Endodermal cell (in vitro differentiated cells): ENCODE measurements at regions not wholly inside any gene's neighbourhood (a gene's known extent, or its start where the extent isn't known, plus 50 kb on each side); places are given as distances from the start of the nearest gene placed in this dataset.
A peak's percentile ranks its signal among the peaks of the same experiment; 100 is the strongest.

Experiments used
- DNase-seq: peaks from one replicate; pipeline ENCODE4 v3.0.0-alpha.2; 2017
- H3K27ac ChIP-seq: 2 replicates; pipeline ENCODE4 v1.5.1; 2013; ENCODE audit warnings: mild to moderate bottlenecking, low read depth, low read length, moderate library complexity
- H3K27me3 ChIP-seq: 2 replicates; pipeline ENCODE4 v1.6.1; 2013; ENCODE audit warnings: mild to moderate bottlenecking, low read length, moderate library complexity; ENCODE audit not compliant: insufficient read depth, control insufficient read depth, poor library complexity, severe bottlenecking
- H3K36me3 ChIP-seq: 2 replicates; pipeline ENCODE4 v1.7.0; 2013; ENCODE audit warnings: mild to moderate bottlenecking, low read length, moderate library complexity; ENCODE audit not compliant: control insufficient read depth, insufficient read depth
- H3K4me1 ChIP-seq: one replicate; pipeline ENCODE4 v1.7.0; 2013; ENCODE audit warnings: low read length; ENCODE audit not compliant: control insufficient read depth, insufficient read depth
- H3K4me3 ChIP-seq: 2 replicates; pipeline ENCODE4 v1.5.1; 2013; ENCODE audit warnings: mild to moderate bottlenecking, low read length, moderate library complexity
- H3K9ac ChIP-seq: 2 replicates; pipeline ENCODE4 v1.6.1; 2013; ENCODE audit warnings: mild to moderate bottlenecking, low read length, moderate library complexity; ENCODE audit not compliant: poor library complexity, severe bottlenecking; ENCODE audit errors: extremely low read depth
- H3K9me3 ChIP-seq: 2 replicates; pipeline ENCODE4 v1.6.1; 2013; ENCODE audit warnings: mild to moderate bottlenecking, low read length, moderate library complexity; ENCODE audit not compliant: control insufficient read depth
- H3K27ac Mint-ChIP-seq: 2 replicates; pipeline ENCODE4 v1.8.0; 2020; ENCODE audit warnings: mixed read lengths
- H3K27me3 Mint-ChIP-seq: 2 replicates; pipeline ENCODE4 v1.8.0; 2021; ENCODE audit warnings: mild to moderate bottlenecking, mixed read lengths; ENCODE audit not compliant: insufficient read depth
- H3K36me3 Mint-ChIP-seq: 2 replicates; pipeline ENCODE4 v1.8.0; 2020; ENCODE audit warnings: low read depth, mixed read lengths
- H3K4me1 Mint-ChIP-seq: 2 replicates; pipeline ENCODE4 v1.8.0; 2020; ENCODE audit warnings: mixed read lengths
- H3K4me3 Mint-ChIP-seq: 2 replicates; pipeline ENCODE4 v1.8.0; 2020; ENCODE audit warnings: mild to moderate bottlenecking, moderate library complexity, mixed read lengths
- H3K9me3 Mint-ChIP-seq: 2 replicates; pipeline ENCODE4 v1.8.0; 2020; ENCODE audit warnings: mild to moderate bottlenecking, mixed read lengths
- CTCF ChIP-seq: fragments of 200-600 bp; sonication (generic); conservative IDR thresholded peaks from 2 replicates; pipeline ENCODE4 v1.5.0; 2021; ENCODE audit warnings: antibody characterized with exemption, mild to moderate bottlenecking
- WGBS, 2 experiments: methylation state at CpG; one replicate each; pipeline versions ENCODE4 v1.1.5 to v1.1.7; 2013; ENCODE audit warnings: missing lambda C conversion rate in 2 of 2, mixed read lengths in 1 of 2; ENCODE audit not compliant: insufficient coverage in 1 of 2, insufficient read length in 1 of 2; 5-methylcytosine and 5-hydroxymethylcytosine counted together

- H3K4me1 ChIP-seq = no peaks in the 10 kb centered on the region
- Mint-ChIP-seq H3K4me3 (peak overlapping the region; percentile 78), H3K4me1 (peaks cover 26% of the 10 kb centered on the region), H3K27ac (no peak overlapping the region), H3K36me3 (peaks cover 5% of the 10 kb centered on the region), H3K9me3 (no peaks in the 10 kb centered on the region), H3K27me3 (peaks cover 35% of the 10 kb centered on the region)
- no peak for TF ChIP-seq CTCF
- peak overlapping the region; percentile 56 for H3K4me3 ChIP-seq
- no peak overlapping the region for H3K9ac ChIP-seq
- no peaks in the 10 kb centered on the region for H3K36me3 ChIP-seq
- no peaks in the 10 kb centered on the region for H3K9me3 ChIP-seq
- DNase-seq = peak; percentile 78
- WGBS, 2 experiments = 15% methylated on average over 39 to 63 of the region's 63 CpGs
- H3K27me3 ChIP-seq = peaks cover 27% of the 10 kb centered on the region
- no peak overlapping the region for H3K27ac ChIP-seq
Observed at GRCh38 chr17:77280304-77281121, 139.7 kb downstream of the SEC14L1 start.

GRCh38 chr17:77281122-77281903 is 140.5 kb downstream of the SEC14L1 start:
- Histone ChIP-seq H3K27ac (no peak overlapping the region), H3K4me3 (peak overlapping the region; percentile 87)

More at GRCh38 chr17:77281122-77281903, 140.5 kb downstream of the SEC14L1 start:
- TF ChIP-seq CTCF = peak; percentile 59
- peak overlapping the region; percentile 83 for H3K27ac Mint-ChIP-seq
- DNase-seq = peak; percentile 96
- Histone ChIP-seq H3K27me3 (peaks cover 27% of the 10 kb centered on the region), H3K36me3 (no peaks in the 10 kb centered on the region), H3K9ac (peak overlapping the region; percentile 60), H3K9me3 (no peaks in the 10 kb centered on the region), H3K4me1 (no peaks in the 10 kb centered on the region)
- peaks cover 31% of the 10 kb centered on the region for H3K27me3 Mint-ChIP-seq
- H3K4me3 Mint-ChIP-seq = peak overlapping the region; percentile 78
- peaks cover 5% of the 10 kb centered on the region for H3K36me3 Mint-ChIP-seq
- no peaks in the 10 kb centered on the region for H3K9me3 Mint-ChIP-seq
- peaks cover 27% of the 10 kb centered on the region for H3K4me1 Mint-ChIP-seq
- WGBS, 2 experiments = 0% methylated on average over 4 to 86 of the region's 86 CpGs
